ENCODE measurements at regions not wholly inside any gene's neighbourhood (a gene's known extent, or its start where the extent isn't known, plus 50 kb on each side); places are given as distances from the start of the nearest gene placed in this dataset.

- TF ChIP-seq POLR2A (IDR thresholded peaks at IDR 0.05; ENCODE audit: extremely low read depth, insufficient read length) (no peak), CTCF (IDR thresholded peaks at IDR 0.05; ENCODE audit: low read depth, low read length) (no peak), MAX (IDR thresholded peaks at IDR 0.05; ENCODE audit: low read depth, low read length) (no peak)
Observed at GRCh38 chr5:68446487-68446894, 230.9 kb downstream of the PIK3R1 start.
